H1 (cell line): ENCODE measurements at regions not wholly inside any gene's neighbourhood (a gene's known extent, or its start where the extent isn't known, plus 50 kb on each side); places are given as distances from the start of the nearest gene placed in this dataset.

Experiments
- BRCA1 ChIP-seq: IDR thresholded peaks from 2 replicates; pipeline ENCODE4 v1.6.1; 2012; ENCODE audit warnings: low read depth, low read length, improper control_type of control experiment
- CHD2 ChIP-seq: IDR thresholded peaks from 2 replicates; pipeline ENCODE4 v1.6.1; 2012; ENCODE audit warnings: low read length, improper control_type of control experiment
- HDAC6 ChIP-seq: IDR thresholded peaks from one replicate; pipeline ENCODE4 v1.7.1; 2012; ENCODE audit warnings: low read depth, mild to moderate bottlenecking, inconsistent platforms, low read length, moderate library complexity
- KDM1A ChIP-seq: fragments of 200-600, 300-600 bp; sonication (generic); IDR thresholded peaks from 2 replicates; pipeline ENCODE4 v1.7.1; 2016; ENCODE audit warnings: mild to moderate bottlenecking, low read length, borderline replicate concordance
- POLR2AphosphoS5 ChIP-seq: IDR thresholded peaks from 2 replicates; pipeline ENCODE4 v1.6.1; 2011; ENCODE audit warnings: low read depth, low read length
- POU5F1 ChIP-seq: IDR thresholded peaks from 2 replicates; pipeline ENCODE4 v1.6.1; 2011; ENCODE audit warnings: low read depth, mild to moderate bottlenecking, low read length, moderate library complexity
- TBP ChIP-seq: IDR thresholded peaks from 2 replicates; pipeline ENCODE4 v1.6.1; 2011; ENCODE audit warnings: low read depth, low read length, improper control_type of control experiment
- TF ChIP-seq, protein P1 (sequence below): fragments of 300-600 bp; sonication (generic); IDR thresholded peaks from 2 replicates; pipeline ENCODE4 v1.7.1; 2012; ENCODE audit warnings: low read length, moderate library complexity, mild to moderate bottlenecking, inconsistent platforms; ENCODE audit not compliant: insufficient replicate concordance
- TF ChIP-seq, protein P2 (sequence below): IDR thresholded peaks from 2 replicates; pipeline ENCODE4 v1.6.1; 2012; ENCODE audit warnings: inconsistent platforms
- TF ChIP-seq, protein P3 (sequence below): IDR thresholded peaks from 2 replicates; pipeline ENCODE4 v1.6.1; 2011; ENCODE audit warnings: low read length, improper control_type of control experiment

DNA sequence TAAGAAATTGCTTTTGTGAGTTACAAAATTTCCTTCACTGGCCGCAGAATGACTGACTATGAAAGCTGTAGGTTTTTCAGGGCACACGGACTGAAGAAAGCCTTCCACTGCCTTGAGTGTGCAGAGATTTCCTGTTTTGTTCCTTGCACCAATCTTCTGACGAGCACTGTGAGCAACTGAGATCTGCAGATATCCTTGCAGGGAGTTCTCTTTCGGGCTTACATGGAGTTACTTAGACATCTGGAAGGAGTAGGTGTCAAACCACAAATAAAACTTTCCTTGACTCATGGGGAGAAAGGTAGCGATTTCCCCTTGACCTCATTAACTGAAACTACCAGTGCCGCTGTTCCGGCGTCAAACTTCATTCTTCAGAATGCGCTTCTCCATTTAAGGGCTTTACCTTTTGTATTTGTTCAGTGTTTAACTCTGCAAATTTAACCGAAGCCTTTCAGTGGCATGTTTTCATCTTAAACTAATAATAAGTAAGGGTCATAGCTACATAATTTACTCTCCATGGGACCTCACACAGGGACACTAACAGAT, 1175.3 kb downstream of the GATA3 start (continued):
- TF ChIP-seq, protein P1, sequence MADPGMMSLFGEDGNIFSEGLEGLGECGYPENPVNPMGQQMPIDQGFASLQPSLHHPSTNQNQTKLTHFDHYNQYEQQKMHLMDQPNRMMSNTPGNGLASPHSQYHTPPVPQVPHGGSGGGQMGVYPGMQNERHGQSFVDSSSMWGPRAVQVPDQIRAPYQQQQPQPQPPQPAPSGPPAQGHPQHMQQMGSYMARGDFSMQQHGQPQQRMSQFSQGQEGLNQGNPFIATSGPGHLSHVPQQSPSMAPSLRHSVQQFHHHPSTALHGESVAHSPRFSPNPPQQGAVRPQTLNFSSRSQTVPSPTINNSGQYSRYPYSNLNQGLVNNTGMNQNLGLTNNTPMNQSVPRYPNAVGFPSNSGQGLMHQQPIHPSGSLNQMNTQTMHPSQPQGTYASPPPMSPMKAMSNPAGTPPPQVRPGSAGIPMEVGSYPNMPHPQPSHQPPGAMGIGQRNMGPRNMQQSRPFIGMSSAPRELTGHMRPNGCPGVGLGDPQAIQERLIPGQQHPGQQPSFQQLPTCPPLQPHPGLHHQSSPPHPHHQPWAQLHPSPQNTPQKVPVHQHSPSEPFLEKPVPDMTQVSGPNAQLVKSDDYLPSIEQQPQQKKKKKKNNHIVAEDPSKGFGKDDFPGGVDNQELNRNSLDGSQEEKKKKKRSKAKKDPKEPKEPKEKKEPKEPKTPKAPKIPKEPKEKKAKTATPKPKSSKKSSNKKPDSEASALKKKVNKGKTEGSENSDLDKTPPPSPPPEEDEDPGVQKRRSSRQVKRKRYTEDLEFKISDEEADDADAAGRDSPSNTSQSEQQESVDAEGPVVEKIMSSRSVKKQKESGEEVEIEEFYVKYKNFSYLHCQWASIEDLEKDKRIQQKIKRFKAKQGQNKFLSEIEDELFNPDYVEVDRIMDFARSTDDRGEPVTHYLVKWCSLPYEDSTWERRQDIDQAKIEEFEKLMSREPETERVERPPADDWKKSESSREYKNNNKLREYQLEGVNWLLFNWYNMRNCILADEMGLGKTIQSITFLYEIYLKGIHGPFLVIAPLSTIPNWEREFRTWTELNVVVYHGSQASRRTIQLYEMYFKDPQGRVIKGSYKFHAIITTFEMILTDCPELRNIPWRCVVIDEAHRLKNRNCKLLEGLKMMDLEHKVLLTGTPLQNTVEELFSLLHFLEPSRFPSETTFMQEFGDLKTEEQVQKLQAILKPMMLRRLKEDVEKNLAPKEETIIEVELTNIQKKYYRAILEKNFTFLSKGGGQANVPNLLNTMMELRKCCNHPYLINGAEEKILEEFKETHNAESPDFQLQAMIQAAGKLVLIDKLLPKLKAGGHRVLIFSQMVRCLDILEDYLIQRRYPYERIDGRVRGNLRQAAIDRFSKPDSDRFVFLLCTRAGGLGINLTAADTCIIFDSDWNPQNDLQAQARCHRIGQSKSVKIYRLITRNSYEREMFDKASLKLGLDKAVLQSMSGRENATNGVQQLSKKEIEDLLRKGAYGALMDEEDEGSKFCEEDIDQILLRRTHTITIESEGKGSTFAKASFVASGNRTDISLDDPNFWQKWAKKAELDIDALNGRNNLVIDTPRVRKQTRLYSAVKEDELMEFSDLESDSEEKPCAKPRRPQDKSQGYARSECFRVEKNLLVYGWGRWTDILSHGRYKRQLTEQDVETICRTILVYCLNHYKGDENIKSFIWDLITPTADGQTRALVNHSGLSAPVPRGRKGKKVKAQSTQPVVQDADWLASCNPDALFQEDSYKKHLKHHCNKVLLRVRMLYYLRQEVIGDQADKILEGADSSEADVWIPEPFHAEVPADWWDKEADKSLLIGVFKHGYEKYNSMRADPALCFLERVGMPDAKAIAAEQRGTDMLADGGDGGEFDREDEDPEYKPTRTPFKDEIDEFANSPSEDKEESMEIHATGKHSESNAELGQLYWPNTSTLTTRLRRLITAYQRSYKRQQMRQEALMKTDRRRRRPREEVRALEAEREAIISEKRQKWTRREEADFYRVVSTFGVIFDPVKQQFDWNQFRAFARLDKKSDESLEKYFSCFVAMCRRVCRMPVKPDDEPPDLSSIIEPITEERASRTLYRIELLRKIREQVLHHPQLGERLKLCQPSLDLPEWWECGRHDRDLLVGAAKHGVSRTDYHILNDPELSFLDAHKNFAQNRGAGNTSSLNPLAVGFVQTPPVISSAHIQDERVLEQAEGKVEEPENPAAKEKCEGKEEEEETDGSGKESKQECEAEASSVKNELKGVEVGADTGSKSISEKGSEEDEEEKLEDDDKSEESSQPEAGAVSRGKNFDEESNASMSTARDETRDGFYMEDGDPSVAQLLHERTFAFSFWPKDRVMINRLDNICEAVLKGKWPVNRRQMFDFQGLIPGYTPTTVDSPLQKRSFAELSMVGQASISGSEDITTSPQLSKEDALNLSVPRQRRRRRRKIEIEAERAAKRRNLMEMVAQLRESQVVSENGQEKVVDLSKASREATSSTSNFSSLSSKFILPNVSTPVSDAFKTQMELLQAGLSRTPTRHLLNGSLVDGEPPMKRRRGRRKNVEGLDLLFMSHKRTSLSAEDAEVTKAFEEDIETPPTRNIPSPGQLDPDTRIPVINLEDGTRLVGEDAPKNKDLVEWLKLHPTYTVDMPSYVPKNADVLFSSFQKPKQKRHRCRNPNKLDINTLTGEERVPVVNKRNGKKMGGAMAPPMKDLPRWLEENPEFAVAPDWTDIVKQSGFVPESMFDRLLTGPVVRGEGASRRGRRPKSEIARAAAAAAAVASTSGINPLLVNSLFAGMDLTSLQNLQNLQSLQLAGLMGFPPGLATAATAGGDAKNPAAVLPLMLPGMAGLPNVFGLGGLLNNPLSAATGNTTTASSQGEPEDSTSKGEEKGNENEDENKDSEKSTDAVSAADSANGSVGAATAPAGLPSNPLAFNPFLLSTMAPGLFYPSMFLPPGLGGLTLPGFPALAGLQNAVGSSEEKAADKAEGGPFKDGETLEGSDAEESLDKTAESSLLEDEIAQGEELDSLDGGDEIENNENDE = no peak
- TF ChIP-seq HDAC6 = no peak
- no peak for TF ChIP-seq BRCA1
- TF ChIP-seq, protein P2, sequence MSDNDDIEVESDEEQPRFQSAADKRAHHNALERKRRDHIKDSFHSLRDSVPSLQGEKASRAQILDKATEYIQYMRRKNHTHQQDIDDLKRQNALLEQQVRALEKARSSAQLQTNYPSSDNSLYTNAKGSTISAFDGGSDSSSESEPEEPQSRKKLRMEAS = no peak
- TF ChIP-seq CHD2 = no peak
- no peak for TF ChIP-seq POLR2AphosphoS5
- TF ChIP-seq, protein P3, sequence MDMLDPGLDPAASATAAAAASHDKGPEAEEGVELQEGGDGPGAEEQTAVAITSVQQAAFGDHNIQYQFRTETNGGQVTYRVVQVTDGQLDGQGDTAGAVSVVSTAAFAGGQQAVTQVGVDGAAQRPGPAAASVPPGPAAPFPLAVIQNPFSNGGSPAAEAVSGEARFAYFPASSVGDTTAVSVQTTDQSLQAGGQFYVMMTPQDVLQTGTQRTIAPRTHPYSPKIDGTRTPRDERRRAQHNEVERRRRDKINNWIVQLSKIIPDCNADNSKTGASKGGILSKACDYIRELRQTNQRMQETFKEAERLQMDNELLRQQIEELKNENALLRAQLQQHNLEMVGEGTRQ = no peak
- TF ChIP-seq POU5F1 = no peak
- TF ChIP-seq TBP = no peak
- TF ChIP-seq KDM1A = no peak
